ENCODE measurements at regions not wholly inside any gene's neighbourhood (a gene's known extent, or its start where the extent isn't known, plus 50 kb on each side); places are given as distances from the start of the nearest gene placed in this dataset.

GRCh38 chr7:10117815-10118214 lies 855.9 kb upstream of the PHF14 start:
- intact Hi-C loops (cut with DNase I, micrococcal nuclease) = no loop called here
- DNase-seq = no peak
- no peak for ATAC-seq

DNA sequence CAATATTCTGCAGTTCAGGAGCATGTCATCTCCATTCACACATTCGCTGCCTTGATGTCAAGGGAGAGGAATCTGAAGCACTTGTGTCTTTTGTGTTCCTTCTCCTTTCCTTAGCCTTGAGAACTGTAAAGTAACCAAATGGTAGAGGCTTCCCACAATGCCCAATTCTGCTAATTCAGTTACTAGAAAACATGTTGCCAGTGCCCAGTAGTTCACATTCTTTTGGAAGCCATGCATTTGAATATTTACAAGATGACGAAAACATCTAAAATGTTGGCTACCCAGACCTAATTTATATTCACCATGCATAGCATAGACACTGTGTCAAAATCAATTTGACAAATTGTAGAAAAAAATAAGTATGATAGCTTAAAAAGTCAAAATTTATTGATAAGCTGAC lies 852.7 kb upstream of the PHF14 start:
- DNase-seq (no peak), ATAC-seq (no peak)
- intact Hi-C loops (cut with DNase I, micrococcal nuclease) = no loop called here

GRCh38 chr7:10121631-10122030 lies 852.0 kb upstream of the PHF14 start:
- DNase-seq (no peak), ATAC-seq (no peak)
- intact Hi-C loops (cut with DNase I, micrococcal nuclease) = no loop called here

DNA sequence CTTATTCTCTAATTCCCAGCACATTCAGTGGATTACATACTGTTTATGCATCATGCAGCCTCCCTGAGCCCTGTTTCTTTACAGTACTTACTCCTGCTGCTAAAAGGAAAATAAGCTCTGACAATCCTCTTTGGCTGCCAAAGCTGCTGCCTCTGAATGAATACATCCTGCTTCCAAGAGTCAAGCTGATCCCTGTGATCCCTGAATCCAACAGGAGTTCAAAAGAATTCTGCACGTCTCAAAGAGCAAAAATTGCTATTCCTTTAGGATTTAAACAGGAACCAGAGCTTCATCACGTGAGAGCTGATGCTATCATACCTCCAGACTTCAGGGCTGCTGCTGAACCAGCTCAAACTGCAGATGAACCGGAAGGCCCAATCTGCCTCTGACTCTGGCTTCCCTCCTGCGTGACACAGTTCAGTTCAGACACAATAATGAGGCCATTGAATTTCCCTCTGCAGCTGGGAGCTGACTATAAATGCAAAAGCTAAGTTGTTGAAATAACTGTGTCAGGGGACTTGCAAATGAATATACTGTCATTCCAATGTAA lies 851.0 kb upstream of the PHF14 start:
- intact Hi-C loops (cut with DNase I, micrococcal nuclease) = no loop called here
- no peak for ATAC-seq
- no peak for DNase-seq

DNA sequence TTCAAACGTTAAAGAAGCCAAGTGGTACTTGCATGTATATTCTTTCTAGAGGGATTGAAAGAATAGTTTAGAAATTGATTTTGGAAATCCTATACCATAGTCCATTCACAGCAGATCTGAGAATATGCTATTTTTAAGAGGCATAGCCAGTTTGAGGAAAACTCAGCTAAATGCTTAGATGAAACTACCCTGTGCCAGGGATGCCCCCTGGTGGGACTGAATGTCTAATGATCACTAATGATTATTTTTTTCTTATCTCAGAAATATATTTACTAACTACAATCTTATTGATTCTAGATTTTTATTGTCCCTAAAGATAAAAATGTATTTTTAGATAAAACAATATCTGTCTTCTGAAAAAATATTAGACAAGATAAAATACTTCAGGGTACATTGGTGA lies 844.9 kb upstream of the PHF14 start:
- intact Hi-C loops (cut with DNase I, micrococcal nuclease) = no loop called here
- DNase-seq (no peak), ATAC-seq (no peak)

GRCh38 chr7:10138087-10138854 lies 835.4 kb upstream of the PHF14 start:
- DNase-seq = no peak
- no peak for ATAC-seq
- intact Hi-C loops (cut with DNase I, micrococcal nuclease) = no loop called here

- ATAC-seq = no peak
- intact Hi-C loops (cut with DNase I, micrococcal nuclease) = no loop called here
- no peak for DNase-seq
These were observed 827.4 kb upstream of the PHF14 start for GRCh38 chr7:10146271-10146670.

GRCh38 chr7:10156972-10157371 lies 816.7 kb upstream of the PHF14 start:
- ATAC-seq (no peak), DNase-seq (no peak)
- intact Hi-C loops (cut with DNase I, micrococcal nuclease) = no loop called here

- intact Hi-C loops (cut with DNase I, micrococcal nuclease) = no loop called here
- ATAC-seq = no peak
- DNase-seq = no peak
These were observed 791.7 kb upstream of the PHF14 start for GRCh38 chr7:10181996-10182395.

DNA sequence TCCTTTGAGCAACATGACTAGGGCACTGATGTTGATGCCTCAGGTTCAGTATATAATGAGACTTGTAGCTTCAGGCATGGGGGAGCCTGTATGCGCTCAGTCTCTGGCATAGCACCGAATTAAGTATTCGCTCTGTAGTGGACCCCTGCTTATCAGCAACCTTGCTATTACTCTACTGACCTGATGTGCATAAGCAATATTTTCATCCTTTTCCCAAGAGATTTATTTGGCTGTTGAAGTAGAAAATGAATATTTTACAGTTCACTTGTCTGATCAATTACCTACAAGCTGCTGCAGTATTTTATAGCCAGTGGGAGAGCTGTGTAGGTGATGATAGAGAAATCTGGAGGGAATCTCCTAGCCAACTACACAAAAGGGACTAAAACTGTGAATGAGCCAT lies 781.6 kb upstream of the PHF14 start:
- intact Hi-C loops (cut with DNase I, micrococcal nuclease) = no loop called here
- DNase-seq (no peak), ATAC-seq (no peak)

DNA sequence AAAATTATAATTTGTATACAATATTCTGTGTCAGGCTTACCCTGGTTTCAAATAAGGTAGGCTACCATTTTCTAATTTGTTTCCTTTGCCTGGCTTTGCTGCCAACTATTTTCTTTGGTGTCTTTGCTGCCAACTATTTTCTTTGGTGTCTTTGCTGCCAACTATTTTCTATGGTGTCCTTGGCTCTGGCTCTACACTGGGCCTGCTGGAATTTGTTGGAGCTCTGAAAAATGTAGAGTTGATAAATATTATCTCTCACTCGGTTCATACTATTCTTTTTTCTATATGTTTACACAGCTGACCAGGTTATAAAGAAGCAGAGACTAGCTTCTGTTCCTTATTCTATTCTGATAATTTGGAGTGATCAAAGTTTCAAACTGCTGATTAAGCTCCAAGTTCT lies 768.0 kb upstream of the PHF14 start:
- intact Hi-C loops (cut with DNase I, micrococcal nuclease) = no loop called here
- no peak for DNase-seq
- ATAC-seq = no peak

GRCh38 chr7:10210000-10210399 lies 763.7 kb upstream of the PHF14 start:
- intact Hi-C loops (cut with DNase I, micrococcal nuclease) = no loop called here
- DNase-seq = no peak
- ATAC-seq = no peak

- ATAC-seq = no peak
- intact Hi-C loops (cut with DNase I, micrococcal nuclease) = no loop called here
These were observed 762.7 kb upstream of the PHF14 start for GRCh38 chr7:10211016-10211415.

GRCh38 chr7:10211861-10212260 lies 761.8 kb upstream of the PHF14 start:
- ATAC-seq (no peak), DNase-seq (no peak)
- intact Hi-C loops (cut with DNase I, micrococcal nuclease) = no loop called here

More at GRCh38 chr7:10211016-10211415, 762.7 kb upstream of the PHF14 start:
- DNase-seq = no peak

- no peak for ATAC-seq
- DNase-seq = no peak
- intact Hi-C loops (cut with DNase I, micrococcal nuclease) = no loop called here
These were observed 761.0 kb upstream of the PHF14 start for GRCh38 chr7:10212649-10213048.

DNA sequence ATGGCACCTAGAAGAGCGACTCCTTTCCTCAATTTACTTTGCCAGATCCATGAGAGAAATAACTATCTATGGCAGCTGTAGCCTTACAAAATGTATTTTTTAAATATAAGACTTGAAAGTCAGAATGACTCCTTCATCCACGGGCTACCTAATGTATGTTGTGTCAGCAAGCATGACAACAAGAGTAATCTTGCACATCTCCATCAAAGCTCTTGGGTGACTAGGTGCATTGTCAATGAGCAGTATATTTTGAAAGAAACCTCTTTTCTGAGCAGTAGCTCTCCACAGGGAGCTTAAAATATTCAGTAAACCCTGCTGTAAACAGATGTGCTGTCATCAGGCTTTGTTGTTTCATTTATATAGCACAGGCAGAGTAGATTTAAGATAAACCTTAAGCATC lies 757.2 kb upstream of the PHF14 start:
- intact Hi-C loops (cut with DNase I, micrococcal nuclease) = no loop called here
- no peak for ATAC-seq
- DNase-seq = no peak

DNA sequence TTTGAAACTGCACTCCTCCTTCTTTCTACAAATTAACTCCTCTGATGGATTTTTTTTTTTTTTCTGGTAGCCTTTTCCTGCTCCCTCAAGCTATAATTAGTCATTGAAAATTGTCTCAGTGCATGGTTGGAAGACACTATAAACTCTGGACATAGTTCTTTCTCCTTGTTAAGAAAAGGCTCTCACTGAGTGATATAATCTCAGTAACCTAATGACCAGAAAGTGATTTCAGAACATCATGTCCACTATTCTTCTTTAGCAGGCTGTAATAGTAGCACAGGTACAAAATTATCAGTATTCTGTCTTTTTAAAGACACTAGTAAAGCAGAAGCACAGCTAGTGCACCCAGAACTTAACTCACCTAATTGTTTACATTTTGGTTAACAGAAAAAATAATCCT lies 752.6 kb upstream of the PHF14 start:
- no peak for ATAC-seq
- intact Hi-C loops (cut with DNase I, micrococcal nuclease) = no loop called here
- no peak for DNase-seq

GRCh38 chr7:10222976-10223375 lies 750.7 kb upstream of the PHF14 start:
- no peak for DNase-seq
- ATAC-seq = no peak
- intact Hi-C loops (cut with DNase I, micrococcal nuclease) = no loop called here

DNA sequence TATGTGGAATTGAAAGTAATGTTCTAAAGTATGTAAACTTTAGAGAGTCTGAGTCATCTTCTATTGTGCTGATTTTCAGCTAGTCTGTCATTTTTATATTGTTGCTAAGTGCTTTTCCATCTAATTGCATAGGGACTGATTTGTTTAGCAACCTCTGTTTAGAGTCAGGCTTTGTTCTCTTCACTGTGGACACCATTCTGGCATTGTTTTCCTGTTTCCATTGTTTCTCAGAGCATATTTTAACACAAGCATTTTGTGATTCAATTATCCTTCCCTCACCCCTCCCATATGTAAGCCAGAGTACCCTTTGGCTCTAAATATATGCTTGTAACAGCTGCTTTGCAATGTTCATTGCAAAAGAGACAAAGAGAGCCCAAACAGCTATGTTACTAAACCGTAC lies 748.4 kb upstream of the PHF14 start:
- intact Hi-C loops (cut with DNase I, micrococcal nuclease) = no loop called here
- DNase-seq = no peak
- no peak for ATAC-seq

- no peak for DNase-seq
- intact Hi-C loops (cut with DNase I, micrococcal nuclease) = no loop called here
- ATAC-seq = no peak
These were observed 736.4 kb upstream of the PHF14 start for GRCh38 chr7:10237306-10237705.

- intact Hi-C loops (cut with DNase I, micrococcal nuclease) = no loop called here
- no peak for ATAC-seq
These were observed 735.0 kb upstream of the PHF14 start for GRCh38 chr7:10238641-10239040.

More at GRCh38 chr7:10238641-10239040, 735.0 kb upstream of the PHF14 start:
- no peak for DNase-seq

Measured in left colon (tissue), 2 donors.